Thyroid gland (tissue), 4 donors: ENCODE measurements at regions not wholly inside any gene's neighbourhood (a gene's known extent, or its start where the extent isn't known, plus 50 kb on each side); places are given as distances from the start of the nearest gene placed in this dataset.
"Not testable (repeated sequence)": the region's sequence is repeated elsewhere in the genome, so short reads cannot be mapped to it uniquely, and the experiment has no call there.

Experiments
- DNase-seq, 2 donors: peaks; one replicate each; pipeline ENCODE4 v3.0.0-alpha.2; 2019
- H3K27ac ChIP-seq, 3 donors: fragments of 200-600 bp; sonication (generic); 1 replicate in 2 of 3; 2 replicates in 1 of 3; pipeline ENCODE4 v1.5.1; 2016 to 2019; ENCODE audit warnings: mild to moderate bottlenecking in 1 of 3, moderate library complexity in 1 of 3
- H3K27me3 ChIP-seq: fragments of 200-600 bp; sonication (generic); one replicate; pipeline ENCODE4 v1.5.1; 2019
- H3K36me3 ChIP-seq, 2 donors: fragments of 200-600 bp; sonication (generic); one replicate each; pipeline ENCODE4 v1.5.1; 2016 to 2019
- H3K4me1 ChIP-seq, 2 donors: fragments of 200-600 bp; sonication (generic); one replicate each; pipeline ENCODE4 v1.5.1; 2017 to 2019
- H3K4me3 ChIP-seq, 3 donors: fragments of 200-600 bp; sonication (generic); replicated peaks in 1 of 3; 1 replicate in 2 of 3; 2 replicates in 1 of 3; pipeline ENCODE4 v1.5.1; 2016; ENCODE audit warnings: mild to moderate bottlenecking in 1 of 3
- H3K9me3 ChIP-seq: fragments of 200-600 bp; sonication (generic); one replicate; pipeline ENCODE4 v1.5.1; 2017
- POLR2A ChIP-seq, 2 donors: fragments of 450-650 bp; IDR thresholded peaks; one replicate each; pipeline ENCODE4 v1.6.1; 2017; ENCODE audit warnings: antibody characterized with exemption in 2 of 2, mild to moderate bottlenecking in 2 of 2, moderate library complexity in 1 of 2
- whole genome bisulfite sequencing, 2 donors: methylation state at CpG; one replicate each; pipeline ENCODE4 v1.1.5; 2017; 5-methylcytosine and 5-hydroxymethylcytosine counted together
- intact Hi-C: fragments of 100-400 bp; cut with DNase I; formaldehyde crosslinking; loops from one replicate; pipeline ENCODE4 v1.15.1; 2023
- TF ChIP-seq, protein P1 (sequence below), 6 experiments: fragments of 200-600 bp in 3 of 6; fragments of 450-650 bp in 3 of 6; sonication (generic) in 3 of 6; IDR thresholded peaks; one replicate each; pipeline ENCODE4 v1.5.1; 2016 to 2019; ENCODE audit warnings: antibody characterized with exemption in 6 of 6, mild to moderate bottlenecking in 2 of 6, inconsistent platforms in 1 of 6, moderate library complexity in 1 of 6

DNA sequence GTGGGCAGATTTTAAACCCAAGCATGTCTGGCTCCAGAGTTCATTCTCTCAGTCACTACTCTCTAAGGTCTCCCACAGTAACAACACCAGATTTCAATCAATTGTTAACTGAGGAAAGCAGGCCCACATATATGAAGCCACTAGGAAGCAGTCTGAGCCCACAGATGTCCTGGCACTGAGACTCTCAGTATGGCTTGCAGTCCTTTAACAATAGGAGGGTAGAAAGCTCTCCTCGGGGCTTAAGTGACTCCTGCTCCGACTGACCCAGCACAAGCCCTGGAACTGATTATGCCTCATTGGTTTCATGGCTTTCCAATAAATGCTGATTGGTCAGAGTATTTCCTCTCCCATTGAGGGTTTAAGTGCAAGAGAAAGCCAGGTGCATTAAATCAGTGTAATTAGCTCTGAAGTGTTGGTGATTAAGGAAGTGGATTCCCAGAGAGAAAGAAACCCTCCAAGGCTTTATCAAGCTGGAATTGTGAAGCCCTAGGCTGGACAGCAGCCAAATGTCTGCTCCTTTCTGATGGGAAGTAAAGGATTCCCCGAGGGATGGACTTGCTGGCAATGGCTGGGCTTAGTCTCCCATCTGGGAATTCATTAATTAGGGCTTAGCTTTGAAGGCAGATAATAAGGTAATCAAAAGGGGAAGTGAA, 76.6 kb upstream of the PROKR2 start:
- H3K4me1 ChIP-seq, result no peaks in the 10 kb centered on the region
- H3K36me3 ChIP-seq, result no peaks in the 10 kb centered on the region
- no peaks in the 10 kb centered on the region for H3K9me3 ChIP-seq
- no peak for TF ChIP-seq POLR2A (IDR thresholded peaks at IDR 0.05)
- TF ChIP-seq, protein P1, sequence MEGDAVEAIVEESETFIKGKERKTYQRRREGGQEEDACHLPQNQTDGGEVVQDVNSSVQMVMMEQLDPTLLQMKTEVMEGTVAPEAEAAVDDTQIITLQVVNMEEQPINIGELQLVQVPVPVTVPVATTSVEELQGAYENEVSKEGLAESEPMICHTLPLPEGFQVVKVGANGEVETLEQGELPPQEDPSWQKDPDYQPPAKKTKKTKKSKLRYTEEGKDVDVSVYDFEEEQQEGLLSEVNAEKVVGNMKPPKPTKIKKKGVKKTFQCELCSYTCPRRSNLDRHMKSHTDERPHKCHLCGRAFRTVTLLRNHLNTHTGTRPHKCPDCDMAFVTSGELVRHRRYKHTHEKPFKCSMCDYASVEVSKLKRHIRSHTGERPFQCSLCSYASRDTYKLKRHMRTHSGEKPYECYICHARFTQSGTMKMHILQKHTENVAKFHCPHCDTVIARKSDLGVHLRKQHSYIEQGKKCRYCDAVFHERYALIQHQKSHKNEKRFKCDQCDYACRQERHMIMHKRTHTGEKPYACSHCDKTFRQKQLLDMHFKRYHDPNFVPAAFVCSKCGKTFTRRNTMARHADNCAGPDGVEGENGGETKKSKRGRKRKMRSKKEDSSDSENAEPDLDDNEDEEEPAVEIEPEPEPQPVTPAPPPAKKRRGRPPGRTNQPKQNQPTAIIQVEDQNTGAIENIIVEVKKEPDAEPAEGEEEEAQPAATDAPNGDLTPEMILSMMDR (IDR thresholded peaks at IDR 0.05), result no peak
- intact Hi-C loops, result no loop called here
- DNase-seq, result no peak
- 12 to 36% methylated on average over 3 of the region's 3 CpGs for WGBS, 2 donors
- no peak overlapping the region for H3K4me3 ChIP-seq
- H3K27me3 ChIP-seq, result no peaks in the 10 kb centered on the region
- H3K27ac ChIP-seq, result no peak overlapping the region

- WGBS, 2 donors, result 41 to 47% methylated on average over 3 of the region's 3 CpGs
- Histone ChIP-seq H3K9me3 (no peaks in the 10 kb centered on the region), H3K4me3 (no peak overlapping the region), H3K27ac (no peak overlapping the region), H3K27me3 (no peaks in the 10 kb centered on the region), H3K4me1 (no peaks in the 10 kb centered on the region), H3K36me3 (no peaks in the 10 kb centered on the region)
- intact Hi-C loops, result no loop called here
- no peak for DNase-seq
- no peak for TF ChIP-seq POLR2A (IDR thresholded peaks at IDR 0.05)
- TF ChIP-seq, protein P1 (IDR thresholded peaks at IDR 0.05), result no peak
Measured at GRCh38 chr20:5390720-5391119, 74.0 kb upstream of the PROKR2 start.

GRCh38 chr20:5386846-5387245, 70.1 kb upstream of the PROKR2 start:
- H3K9me3 ChIP-seq, H3K36me3 ChIP-seq, intact Hi-C loops, H3K4me3 ChIP-seq, H3K27ac ChIP-seq, H3K27me3 ChIP-seq, DNase-seq, H3K4me1 ChIP-seq: not testable (repeated sequence)
- WGBS, 2 donors, result 69 to 72% methylated on average over 3 of the region's 3 CpGs

GRCh38 chr20:5381527-5381926, 64.8 kb upstream of the PROKR2 start:
- H3K4me3 ChIP-seq, result not testable (repeated sequence)

DNA sequence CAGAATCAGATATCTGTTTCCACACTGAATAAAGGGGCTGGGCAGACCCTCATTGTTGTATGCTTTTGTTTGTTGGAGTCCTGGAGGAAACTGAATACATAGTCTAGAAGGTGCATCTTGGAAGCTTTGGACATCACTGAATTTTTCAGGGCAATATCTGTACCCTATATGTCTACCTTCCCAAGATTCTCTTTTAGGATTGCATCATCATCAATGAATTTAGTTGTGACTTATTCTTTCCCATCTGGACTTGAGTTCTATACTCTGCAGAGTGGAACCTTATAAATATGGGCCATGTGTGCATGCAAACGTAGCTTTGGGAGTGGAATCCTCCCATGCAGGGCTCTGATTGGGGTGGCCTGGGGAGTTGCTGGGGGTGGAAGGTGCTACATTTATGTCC, 60.7 kb upstream of the PROKR2 start:
- TF ChIP-seq, protein P1 (IDR thresholded peaks at IDR 0.05), result no peak
- no peak for TF ChIP-seq POLR2A (IDR thresholded peaks at IDR 0.05)
- intact Hi-C loops, result no loop called here
- H3K27ac ChIP-seq, result no peak overlapping the region
- H3K4me1 ChIP-seq, result no peaks in the 10 kb centered on the region
- H3K27me3 ChIP-seq, result no peaks in the 10 kb centered on the region
- 71 to 84% methylated on average over 1 of the region's 1 CpG for WGBS, 2 donors
- DNase-seq, result no peak
- H3K9me3 ChIP-seq, result no peaks in the 10 kb centered on the region
- H3K4me3 ChIP-seq, result no peak overlapping the region
- no peaks in the 10 kb centered on the region for H3K36me3 ChIP-seq

More at GRCh38 chr20:5381527-5381926, 64.8 kb upstream of the PROKR2 start:
- H3K9me3 ChIP-seq, H3K27ac ChIP-seq, DNase-seq, H3K36me3 ChIP-seq, H3K27me3 ChIP-seq, intact Hi-C loops, H3K4me1 ChIP-seq: not testable (repeated sequence)
- 93 to 94% methylated on average over 7 of the region's 7 CpGs for WGBS, 2 donors

- no peak for TF ChIP-seq POLR2A (IDR thresholded peaks at IDR 0.05)
- TF ChIP-seq, protein P1 (IDR thresholded peaks at IDR 0.05), result no peak
- Histone ChIP-seq H3K27me3 (no peaks in the 10 kb centered on the region), H3K4me3 (no peak overlapping the region), H3K36me3 (no peaks in the 10 kb centered on the region), H3K4me1 (no peaks in the 10 kb centered on the region), H3K9me3 (no peaks in the 10 kb centered on the region), H3K27ac (no peak overlapping the region)
- 77 to 80% methylated on average over 6 of the region's 6 CpGs for WGBS, 2 donors
- no peak for DNase-seq
- intact Hi-C loops, result no loop called here
Measured at GRCh38 chr20:5376228-5376627, 59.5 kb upstream of the PROKR2 start.
